PC-3 (cell line): ENCODE measurements at regions not wholly inside any gene's neighbourhood (a gene's known extent, or its start where the extent isn't known, plus 50 kb on each side); places are given as distances from the start of the nearest gene placed in this dataset.

ENCODE experiments used
- ATAC-seq: fragments of 200-7000 bp; cut with Tn5 transposase; 2 replicates; pipeline ENCODE4 v1.9.1; 2020; ENCODE audit warnings: mild to moderate bottlenecking, moderate library complexity
- BruUV-seq: library from RNA; stranded (reverse); fragments of 400-500 nt; replicated peaks from 2 replicates; lab custom pipeline; 2021; lab: Mats Ljungman, UMichigan
- CTCF ChIA-PET: fragments of 300-600 bp; sonication (Branson Sonifier 250); formaldehyde crosslinking; loops from one replicate; lab custom pipeline; 2022; ENCODE audit warnings: antibody characterized with exemption; lab: Charles Lee
- POLR2A ChIA-PET: fragments of 300-600 bp; sonication (Branson Sonifier 250); formaldehyde crosslinking; loops from one replicate; lab custom pipeline; 2022; ENCODE audit warnings: antibody characterized with exemption; ENCODE audit not compliant: unreplicated experiment; lab: Charles Lee
- DNase-seq: peaks from one replicate; pipeline ENCODE4 v3.0.0-alpha.2; 2015
- H2AFZ ChIP-seq: fragments of 300-600 bp; sonication (generic); 2 replicates; pipeline ENCODE4 v1.6.0; 2016; ENCODE audit warnings: antibody characterized with exemption, low read length
- H3F3A ChIP-seq: fragments of 300-600 bp; sonication (generic); one replicate; pipeline ENCODE4 v1.6.0; 2017; ENCODE audit warnings: antibody characterized with exemption, low read length, control low read depth, mild to moderate bottlenecking; ENCODE audit not compliant: unreplicated experiment
- H3K27ac ChIP-seq: fragments of 300-600 bp; sonication (generic); 2 replicates; pipeline ENCODE4 v1.5.1; 2016; ENCODE audit warnings: mild to moderate bottlenecking, low read length
- H3K27me3 ChIP-seq: fragments of 300-600 bp; sonication (generic); 2 replicates; pipeline ENCODE4 v1.6.1; 2016; ENCODE audit warnings: low read length, mixed read lengths
- H3K36me3 ChIP-seq: fragments of 300-600 bp; sonication (generic); 2 replicates; pipeline ENCODE4 v1.6.1; 2016; ENCODE audit warnings: low read depth, mixed run types, low read length, mixed read lengths
- H3K4me1 ChIP-seq: fragments of 300-600 bp; sonication (generic); 2 replicates; pipeline ENCODE4 v1.5.1; 2016; ENCODE audit warnings: low read length; ENCODE audit not compliant: insufficient read depth
- H3K4me2 ChIP-seq: fragments of 300-600 bp; sonication (generic); 2 replicates; pipeline ENCODE4 v1.6.0; 2016; ENCODE audit warnings: low read length
- H3K4me3 ChIP-seq: fragments of 300-600 bp; sonication (generic); 2 replicates; pipeline ENCODE4 v1.5.1; 2016; ENCODE audit warnings: mild to moderate bottlenecking, low read length, mixed read lengths
- H3K79me2 ChIP-seq: fragments of 300-600 bp; sonication (generic); 2 replicates; pipeline ENCODE4 v1.6.1; 2017; ENCODE audit warnings: low read length, mixed read lengths
- H3K9ac ChIP-seq: fragments of 300-600 bp; sonication (generic); 2 replicates; pipeline ENCODE4 v1.6.0; 2016; ENCODE audit warnings: mild to moderate bottlenecking, low read length
- H3K9me2 ChIP-seq: fragments of 300-600 bp; sonication (generic); replicated peaks from 2 replicates; pipeline ENCODE4 v1.6.1; 2016; ENCODE audit warnings: mixed run types, low read length, mixed read lengths
- H3K9me3 ChIP-seq: fragments of 300-600 bp; sonication (generic); 2 replicates; pipeline ENCODE4 v1.6.1; 2016; ENCODE audit warnings: low read length, mixed read lengths
- H4K20me1 ChIP-seq: fragments of 300-600 bp; sonication (generic); 2 replicates; pipeline ENCODE4 v1.6.1; 2016; ENCODE audit warnings: low read length, mixed read lengths
- EZH2 ChIP-seq: fragments of 300-600 bp; sonication (generic); IDR thresholded peaks from one replicate; pipeline ENCODE4 v1.6.1; 2017; ENCODE audit warnings: antibody characterized with exemption, mild to moderate bottlenecking, low read length; ENCODE audit not compliant: unreplicated experiment
- EZH2phosphoT487 ChIP-seq: fragments of 300-600 bp; sonication (generic); IDR thresholded peaks from 2 replicates; pipeline ENCODE4 v1.6.1; 2018; ENCODE audit warnings: mild to moderate bottlenecking, antibody characterized with exemption, low read length, borderline replicate concordance
- intact Hi-C: fragments of 100-400 bp; cut with micrococcal nuclease; formaldehyde crosslinking; loops from 2 replicates; pipeline ENCODE4 v1.9.0; 2023
- TF ChIP-seq, protein P1 (sequence below): fragments of 300-600 bp; sonication (generic); conservative IDR thresholded peaks from 2 replicates; pipeline ENCODE4 v1.5.1; 2017; ENCODE audit warnings: antibody characterized with exemption, low read depth, mild to moderate bottlenecking, low read length

DNA sequence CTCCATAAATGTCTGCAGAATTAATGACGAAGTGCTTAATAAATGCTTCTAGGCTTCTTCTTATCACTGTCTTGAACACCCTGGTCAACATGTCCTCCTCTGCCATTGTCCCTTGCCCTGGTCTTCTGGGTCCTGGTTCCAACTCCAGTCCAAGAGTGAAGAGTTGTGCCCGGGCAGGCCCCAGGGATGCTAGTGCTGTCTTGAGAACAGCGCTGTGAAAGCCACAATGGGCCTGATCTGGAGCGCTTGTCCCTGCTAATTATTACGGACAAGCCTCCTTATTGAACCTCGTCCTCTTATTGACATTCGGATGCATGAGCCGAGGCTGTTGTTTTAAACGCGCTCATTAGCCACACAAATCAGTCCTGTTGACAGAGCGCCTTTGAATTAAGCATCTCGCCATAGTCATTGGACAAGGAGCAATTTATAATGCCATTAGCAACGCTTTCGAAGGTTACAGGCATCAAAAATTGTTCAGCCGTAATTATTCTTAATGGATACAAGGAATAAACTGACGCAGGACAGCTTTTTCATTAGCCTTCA is 211.6 kb upstream of the POU3F1 start:
- ChIA-PET POLR2A (no interaction called here), CTCF (no interaction called here)
- Histone ChIP-seq H3K9me3 (no peaks in the 10 kb centered on the region), H3K4me3 (no peak overlapping the region), H3K27me3 (peaks cover 35% of the 10 kb centered on the region), H3K36me3 (no peaks in the 10 kb centered on the region), H2AFZ (no peak overlapping the region), H3K4me1 (no peaks in the 10 kb centered on the region), H3K4me2 (no peak overlapping the region), H3F3A (no peaks in the 10 kb centered on the region), H3K9ac (no peak overlapping the region), H4K20me1 (no peaks in the 10 kb centered on the region), H3K79me2 (no peaks in the 10 kb centered on the region), H3K9me2 (no peaks in the 10 kb centered on the region), H3K27ac (no peak overlapping the region)
- intact Hi-C loops, result no loop called here
- ATAC-seq, result no peak
- TF ChIP-seq EZH2phosphoT487 (no peak), EZH2 (no peak)
- TF ChIP-seq, protein P1, sequence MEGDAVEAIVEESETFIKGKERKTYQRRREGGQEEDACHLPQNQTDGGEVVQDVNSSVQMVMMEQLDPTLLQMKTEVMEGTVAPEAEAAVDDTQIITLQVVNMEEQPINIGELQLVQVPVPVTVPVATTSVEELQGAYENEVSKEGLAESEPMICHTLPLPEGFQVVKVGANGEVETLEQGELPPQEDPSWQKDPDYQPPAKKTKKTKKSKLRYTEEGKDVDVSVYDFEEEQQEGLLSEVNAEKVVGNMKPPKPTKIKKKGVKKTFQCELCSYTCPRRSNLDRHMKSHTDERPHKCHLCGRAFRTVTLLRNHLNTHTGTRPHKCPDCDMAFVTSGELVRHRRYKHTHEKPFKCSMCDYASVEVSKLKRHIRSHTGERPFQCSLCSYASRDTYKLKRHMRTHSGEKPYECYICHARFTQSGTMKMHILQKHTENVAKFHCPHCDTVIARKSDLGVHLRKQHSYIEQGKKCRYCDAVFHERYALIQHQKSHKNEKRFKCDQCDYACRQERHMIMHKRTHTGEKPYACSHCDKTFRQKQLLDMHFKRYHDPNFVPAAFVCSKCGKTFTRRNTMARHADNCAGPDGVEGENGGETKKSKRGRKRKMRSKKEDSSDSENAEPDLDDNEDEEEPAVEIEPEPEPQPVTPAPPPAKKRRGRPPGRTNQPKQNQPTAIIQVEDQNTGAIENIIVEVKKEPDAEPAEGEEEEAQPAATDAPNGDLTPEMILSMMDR, result no peak
- BruUV-seq, result no TSS peak
- DNase-seq, result no peak

DNA sequence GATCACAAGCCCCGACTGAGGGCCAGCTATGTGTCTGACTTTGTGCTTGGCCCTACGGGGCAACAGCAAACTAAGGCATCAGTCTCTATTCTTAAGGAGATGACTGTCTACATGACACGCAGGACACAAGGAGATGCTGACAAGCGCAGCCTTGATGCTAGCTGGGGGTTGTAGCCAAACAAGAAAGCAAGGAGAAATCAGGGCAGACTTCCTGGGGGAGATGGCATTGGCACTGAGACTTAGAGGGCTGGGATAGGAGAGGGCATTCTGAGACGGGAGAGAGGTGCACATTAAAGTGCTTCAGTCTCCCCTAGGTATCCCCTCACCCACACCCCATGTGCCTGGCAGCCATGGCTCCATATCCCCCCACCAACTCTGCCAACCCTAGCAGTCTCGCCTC is 210.8 kb upstream of the POU3F1 start:
- BruUV-seq, result no TSS peak

DNA sequence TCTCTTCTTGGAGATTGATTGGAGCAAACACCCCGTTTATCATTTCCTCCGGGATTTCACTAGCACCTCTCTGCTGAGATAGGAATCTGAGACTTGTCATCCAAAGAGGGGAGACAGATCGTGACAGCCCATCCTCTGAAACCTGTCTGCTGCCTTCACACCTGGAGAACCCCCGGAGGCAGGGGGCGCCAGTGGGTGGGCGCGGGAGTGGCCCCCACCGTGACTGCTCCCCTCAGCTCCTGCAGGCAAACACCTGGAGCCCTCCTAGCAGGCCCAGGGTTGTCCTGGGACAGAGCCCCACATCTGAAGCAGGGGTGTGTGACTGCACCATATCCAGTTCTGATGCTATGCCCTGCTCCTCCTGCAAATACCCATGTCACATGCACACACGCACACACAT is 209.5 kb upstream of the POU3F1 start:
- H3K4me3 ChIP-seq, result no peak overlapping the region
- intact Hi-C loops, result no loop called here
- peaks cover 25% of the 10 kb centered on the region for H3K27me3 ChIP-seq
- no peak overlapping the region for H2AFZ ChIP-seq
- no peaks in the 10 kb centered on the region for H3K4me1 ChIP-seq
- H3K9me3 ChIP-seq, result no peaks in the 10 kb centered on the region
- no peaks in the 10 kb centered on the region for H3K36me3 ChIP-seq
- no peak for TF ChIP-seq EZH2phosphoT487
- TF ChIP-seq, protein P1, result no peak
- TF ChIP-seq EZH2, result no peak
- H3K27ac ChIP-seq, result no peak overlapping the region
- H4K20me1 ChIP-seq, result no peaks in the 10 kb centered on the region
- no peaks in the 10 kb centered on the region for H3K79me2 ChIP-seq
- no peak for ATAC-seq
- BruUV-seq, result no TSS peak
- ChIA-PET CTCF (no interaction called here), POLR2A (no interaction called here)
- H3K9ac ChIP-seq, result no peak overlapping the region
- H3K4me2 ChIP-seq, result no peak overlapping the region
- H3F3A ChIP-seq, result no peaks in the 10 kb centered on the region
- no peak for DNase-seq
- no peaks in the 10 kb centered on the region for H3K9me2 ChIP-seq

More for the DNA sequence above, 210.8 kb upstream of the POU3F1 start:
- TF ChIP-seq, protein P1, result no peak
- TF ChIP-seq EZH2phosphoT487 (no peak), EZH2 (no peak)
- Histone ChIP-seq H2AFZ (no peak overlapping the region), H3K27ac (no peak overlapping the region), H3K36me3 (no peaks in the 10 kb centered on the region), H3K4me3 (no peak overlapping the region), H3K4me1 (no peaks in the 10 kb centered on the region), H3K4me2 (no peak overlapping the region), H4K20me1 (no peaks in the 10 kb centered on the region), H3F3A (no peaks in the 10 kb centered on the region), H3K79me2 (no peaks in the 10 kb centered on the region), H3K27me3 (peaks cover 31% of the 10 kb centered on the region), H3K9me2 (no peaks in the 10 kb centered on the region), H3K9ac (no peak overlapping the region), H3K9me3 (no peaks in the 10 kb centered on the region)
- POLR2A ChIA-PET, result no interaction called here
- DNase-seq (no peak), ATAC-seq (no peak)
- intact Hi-C loops, result no loop called here
- CTCF ChIA-PET, result no interaction called here
